DOHH2 (cell line): ENCODE measurements at regions not wholly inside any gene's neighbourhood (a gene's known extent, or its start where the extent isn't known, plus 50 kb on each side); places are given as distances from the start of the nearest gene placed in this dataset.

ENCODE experiments used
- EZH2phosphoT487 ChIP-seq: fragments of 200-600 bp; sonication (generic); IDR thresholded peaks from 2 replicates; pipeline ENCODE4 v1.6.1; 2017; ENCODE audit warnings: borderline replicate concordance, mild to moderate bottlenecking, antibody characterized with exemption, low read length, moderate library complexity, mixed read lengths
- TF ChIP-seq, protein P1 (sequence below): fragments of 200-600 bp; sonication (generic); IDR thresholded peaks from one replicate; pipeline ENCODE4 v1.5.1; 2014; ENCODE audit warnings: antibody characterized with exemption, mild to moderate bottlenecking, low read depth, low read length; ENCODE audit not compliant: poor library complexity, severe bottlenecking

DNA sequence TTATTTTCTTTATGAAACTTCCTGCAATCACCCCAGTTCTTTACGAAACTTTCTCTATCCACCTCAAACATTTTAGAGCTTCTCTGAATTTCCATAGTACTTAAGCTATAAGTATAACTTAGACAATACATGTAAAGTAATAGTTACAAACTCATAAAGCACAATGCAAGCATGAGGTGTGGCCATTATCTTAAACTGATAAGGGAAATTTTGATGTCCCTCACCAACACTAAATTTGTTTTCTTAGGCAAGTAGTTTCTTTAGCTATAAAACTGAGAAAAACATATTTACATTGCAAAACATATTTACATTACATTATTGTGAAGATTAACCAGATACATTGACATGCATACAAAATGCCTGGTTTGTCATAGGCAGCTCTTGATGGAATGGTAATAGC, 146.4 kb upstream of the ATP1B1 start:
- TF ChIP-seq, protein P1, sequence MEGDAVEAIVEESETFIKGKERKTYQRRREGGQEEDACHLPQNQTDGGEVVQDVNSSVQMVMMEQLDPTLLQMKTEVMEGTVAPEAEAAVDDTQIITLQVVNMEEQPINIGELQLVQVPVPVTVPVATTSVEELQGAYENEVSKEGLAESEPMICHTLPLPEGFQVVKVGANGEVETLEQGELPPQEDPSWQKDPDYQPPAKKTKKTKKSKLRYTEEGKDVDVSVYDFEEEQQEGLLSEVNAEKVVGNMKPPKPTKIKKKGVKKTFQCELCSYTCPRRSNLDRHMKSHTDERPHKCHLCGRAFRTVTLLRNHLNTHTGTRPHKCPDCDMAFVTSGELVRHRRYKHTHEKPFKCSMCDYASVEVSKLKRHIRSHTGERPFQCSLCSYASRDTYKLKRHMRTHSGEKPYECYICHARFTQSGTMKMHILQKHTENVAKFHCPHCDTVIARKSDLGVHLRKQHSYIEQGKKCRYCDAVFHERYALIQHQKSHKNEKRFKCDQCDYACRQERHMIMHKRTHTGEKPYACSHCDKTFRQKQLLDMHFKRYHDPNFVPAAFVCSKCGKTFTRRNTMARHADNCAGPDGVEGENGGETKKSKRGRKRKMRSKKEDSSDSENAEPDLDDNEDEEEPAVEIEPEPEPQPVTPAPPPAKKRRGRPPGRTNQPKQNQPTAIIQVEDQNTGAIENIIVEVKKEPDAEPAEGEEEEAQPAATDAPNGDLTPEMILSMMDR: no peak
- TF ChIP-seq EZH2phosphoT487: no peak
